A673 (cell line): ENCODE measurements at regions not wholly inside any gene's neighbourhood (a gene's known extent, or its start where the extent isn't known, plus 50 kb on each side); places are given as distances from the start of the nearest gene placed in this dataset.
A peak's percentile ranks its signal among the peaks of the same experiment; 100 is the strongest.

Source experiments
- BruUV-seq: library from RNA; stranded (reverse); fragments of 400-500 nt; replicated peaks from 2 replicates; lab custom pipeline; 2021; lab: Mats Ljungman, UMichigan
- CTCF ChIA-PET: fragments of 300-600 bp; sonication (Branson Sonifier 250); formaldehyde crosslinking; loops from one replicate; lab custom pipeline; 2022; ENCODE audit warnings: antibody characterized with exemption; lab: Charles Lee
- POLR2A ChIA-PET: fragments of 300-600 bp; sonication (Branson Sonifier 250); formaldehyde crosslinking; loops from one replicate; lab custom pipeline; 2022; ENCODE audit warnings: antibody characterized with exemption; ENCODE audit not compliant: low non-redundant PET; lab: Charles Lee
- DNase-seq: peaks from one replicate; pipeline ENCODE4 v3.0.0-alpha.2; 2015; ENCODE audit warnings: low spot score
- H3K27ac ChIP-seq: fragments of 200-600 bp; sonication (generic); 2 replicates; pipeline ENCODE4 v1.5.1; 2016; ENCODE audit warnings: mixed run types, low read depth, mild to moderate bottlenecking, mixed read lengths, antibody characterized with exemption, low read length; ENCODE audit not compliant: poor library complexity, severe bottlenecking
- H3K27me3 ChIP-seq: fragments of 200-600 bp; sonication (generic); replicated peaks from 2 replicates; pipeline ENCODE4 v1.6.1; 2017; ENCODE audit warnings: mixed run types, low read depth, mild to moderate bottlenecking, mixed read lengths, antibody characterized with exemption, low read length; ENCODE audit not compliant: insufficient read depth, poor library complexity
- H3K36me3 ChIP-seq: fragments of 200-600 bp; sonication (generic); 2 replicates; pipeline ENCODE4 v1.6.1; 2016; ENCODE audit warnings: mixed run types, mild to moderate bottlenecking, mixed read lengths, antibody characterized with exemption, low read length; ENCODE audit not compliant: insufficient read depth, poor library complexity, severe bottlenecking
- H3K4me1 ChIP-seq: fragments of 200-600 bp; sonication (generic); 2 replicates; pipeline ENCODE4 v1.6.1; 2017; ENCODE audit warnings: mixed run types, mild to moderate bottlenecking, mixed read lengths, antibody characterized with exemption, low read length; ENCODE audit not compliant: insufficient read depth, poor library complexity, severe bottlenecking
- H3K4me3 ChIP-seq: fragments of 200-600 bp; sonication (generic); 2 replicates; pipeline ENCODE4 v1.5.1; 2016; ENCODE audit warnings: low read depth, mixed run types, mild to moderate bottlenecking, mixed read lengths, low read length; ENCODE audit not compliant: poor library complexity, severe bottlenecking
- H3K9me3 ChIP-seq: fragments of 200-600 bp; sonication (generic); 2 replicates; pipeline ENCODE4 v1.6.1; 2016; ENCODE audit warnings: mixed run types, low read depth, mild to moderate bottlenecking, mixed read lengths, antibody characterized with exemption, low read length; ENCODE audit not compliant: poor library complexity, severe bottlenecking
- CTCF ChIP-seq: fragments of 300-800, 200-600 bp; sonication (generic); conservative IDR thresholded peaks from 2 replicates; pipeline ENCODE4 v1.5.1; 2017; ENCODE audit warnings: low read depth, mild to moderate bottlenecking, antibody characterized with exemption, low read length, moderate library complexity, mixed read lengths
- EZH2 ChIP-seq: fragments of 200-600 bp; sonication (generic); IDR thresholded peaks from 2 replicates; pipeline ENCODE4 v1.6.1; 2017; ENCODE audit warnings: borderline replicate concordance, low read depth, mild to moderate bottlenecking, mixed read lengths, antibody characterized with exemption, low read length; ENCODE audit not compliant: poor library complexity, severe bottlenecking
- intact Hi-C: fragments of 100-400 bp; cut with micrococcal nuclease; formaldehyde crosslinking; loops from one replicate; pipeline ENCODE4 v1.10.0; 2022; ENCODE audit not compliant: unreplicated experiment

GRCh38 chr18:59823596-59824195, 76.1 kb upstream of the PMAIP1 start:
- POLR2A ChIA-PET = interaction anchor here (0.6 kb wide), 1 partner anchor 490 kb away, joined by 6 read pairs; no protein-coding TSS in a partner anchor
- DNase-seq = peak; percentile 80
- TF ChIP-seq CTCF (peak; percentile 83), EZH2 (no peak)
- Histone ChIP-seq H3K4me3 (no peak overlapping the region), H3K4me1 (no peaks in the 10 kb centered on the region), H3K27ac (no peak overlapping the region), H3K27me3 (no peaks in the 10 kb centered on the region), H3K9me3 (no peaks in the 10 kb centered on the region), H3K36me3 (no peaks in the 10 kb centered on the region)
- CTCF ChIA-PET = interaction anchor here (0.5 to 2.5 kb wide), 18 partner anchors 15 to 1055 kb away, joined by 3 to 33 read pairs (median 4); partner anchors contain the start of genes CCBE1 and LMAN1
- BruUV-seq = no TSS peak
- intact Hi-C loops = loop anchor here (1.0 to 5.0 kb wide), 4 partner anchors 125 to 576 kb away; no protein-coding TSS in a partner anchor

- ChIA-PET POLR2A (interaction anchor here (0.6 kb wide), 1 partner anchor 489 kb away, joined by 6 read pairs; no protein-coding TSS in a partner anchor), CTCF (interaction anchor here (0.5 to 2.5 kb wide), 11 partner anchors 15 to 1054 kb away, joined by 3 to 33 read pairs (median 6); partner anchors contain the start of genes CCBE1 and LMAN1)
- intact Hi-C loops = loop anchor here (1.0 to 5.0 kb wide), 4 partner anchors 124 to 576 kb away; no protein-coding TSS in a partner anchor
Measured at GRCh38 chr18:59822612-59823550, 76.9 kb upstream of the PMAIP1 start.

More at GRCh38 chr18:59822612-59823550, 76.9 kb upstream of the PMAIP1 start:
- Histone ChIP-seq H3K36me3 (no peaks in the 10 kb centered on the region), H3K27ac (no peak overlapping the region), H3K4me1 (no peaks in the 10 kb centered on the region), H3K9me3 (no peaks in the 10 kb centered on the region), H3K4me3 (no peak overlapping the region), H3K27me3 (no peaks in the 10 kb centered on the region)
- TF ChIP-seq EZH2 (no peak), CTCF (no peak)
- DNase-seq = no peak
- no TSS peak for BruUV-seq
